ENCODE measurements at regions not wholly inside any gene's neighbourhood (a gene's known extent, or its start where the extent isn't known, plus 50 kb on each side); places are given as distances from the start of the nearest gene placed in this dataset.

DNA sequence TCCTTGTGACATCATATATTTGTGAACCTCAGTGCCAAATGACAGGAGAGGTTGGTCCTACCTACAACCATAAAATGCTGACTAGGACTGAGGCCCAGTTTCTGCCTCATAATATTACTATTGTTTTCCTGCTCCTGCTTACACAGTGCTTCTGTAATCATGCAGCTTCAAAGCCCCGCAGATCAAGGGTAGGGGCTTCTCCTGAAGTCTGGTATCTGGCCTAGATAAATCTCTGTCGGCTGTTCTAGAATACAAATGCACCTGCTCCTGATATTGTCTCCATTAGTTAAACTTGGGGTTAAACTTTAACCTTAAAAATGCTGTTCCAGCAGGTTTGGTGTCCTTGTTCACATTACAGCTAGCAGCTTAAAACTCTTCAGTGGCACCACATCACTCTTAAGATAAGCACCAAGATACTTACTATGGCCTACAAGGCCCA lies 552.4 kb downstream of the TUSC7 start:
- TF ChIP-seq POLR2A (IDR thresholded peaks at IDR 0.05) = no peak
- TF ChIP-seq, protein P1, sequence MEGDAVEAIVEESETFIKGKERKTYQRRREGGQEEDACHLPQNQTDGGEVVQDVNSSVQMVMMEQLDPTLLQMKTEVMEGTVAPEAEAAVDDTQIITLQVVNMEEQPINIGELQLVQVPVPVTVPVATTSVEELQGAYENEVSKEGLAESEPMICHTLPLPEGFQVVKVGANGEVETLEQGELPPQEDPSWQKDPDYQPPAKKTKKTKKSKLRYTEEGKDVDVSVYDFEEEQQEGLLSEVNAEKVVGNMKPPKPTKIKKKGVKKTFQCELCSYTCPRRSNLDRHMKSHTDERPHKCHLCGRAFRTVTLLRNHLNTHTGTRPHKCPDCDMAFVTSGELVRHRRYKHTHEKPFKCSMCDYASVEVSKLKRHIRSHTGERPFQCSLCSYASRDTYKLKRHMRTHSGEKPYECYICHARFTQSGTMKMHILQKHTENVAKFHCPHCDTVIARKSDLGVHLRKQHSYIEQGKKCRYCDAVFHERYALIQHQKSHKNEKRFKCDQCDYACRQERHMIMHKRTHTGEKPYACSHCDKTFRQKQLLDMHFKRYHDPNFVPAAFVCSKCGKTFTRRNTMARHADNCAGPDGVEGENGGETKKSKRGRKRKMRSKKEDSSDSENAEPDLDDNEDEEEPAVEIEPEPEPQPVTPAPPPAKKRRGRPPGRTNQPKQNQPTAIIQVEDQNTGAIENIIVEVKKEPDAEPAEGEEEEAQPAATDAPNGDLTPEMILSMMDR (IDR thresholded peaks at IDR 0.05) = no peak

Data from prostate gland (tissue), 2 donors.